ENCODE measurements at regions not wholly inside any gene's neighbourhood (a gene's known extent, or its start where the extent isn't known, plus 50 kb on each side); places are given as distances from the start of the nearest gene placed in this dataset.

DNA sequence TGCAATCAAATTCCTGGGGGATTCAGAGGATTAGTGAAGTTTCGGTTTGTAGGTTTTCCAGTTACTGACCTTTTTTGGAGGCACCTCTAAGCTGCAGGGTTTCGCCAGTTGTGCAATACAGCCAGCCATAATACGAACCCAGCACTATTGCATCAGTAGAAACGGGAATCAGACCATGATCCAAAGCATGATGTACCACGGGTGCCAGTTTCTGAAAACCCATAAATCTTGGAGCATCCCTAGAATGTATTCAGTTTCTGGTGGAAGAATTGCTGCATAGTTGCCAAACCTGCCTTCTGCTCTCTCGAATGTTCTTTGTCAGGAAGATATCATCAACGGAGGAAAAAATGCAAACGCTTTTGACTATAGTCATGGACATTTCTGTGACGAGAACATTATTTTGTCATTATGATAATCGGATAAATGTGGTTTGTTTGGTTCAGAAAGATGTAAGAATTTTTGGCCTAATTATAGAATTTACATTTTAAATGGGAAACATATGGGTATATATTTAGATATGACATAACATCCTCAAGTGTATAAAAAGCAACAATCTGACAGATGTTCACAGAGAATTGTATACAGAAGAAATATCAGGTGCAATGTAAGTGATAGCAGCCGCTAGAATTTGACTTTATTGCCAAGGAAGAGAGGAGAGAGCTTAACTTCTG lies 186.2 kb upstream of the PRKCQ start:
- Histone ChIP-seq H3K9me3 (ENCODE audit: control insufficient read depth, low read depth, low read length) (no peaks in the 10 kb centered on the region), H3K14ac (ENCODE audit: insufficient read depth, low read length) (no peak overlapping the region), H2AFZ (ENCODE audit: low read length) (no peak overlapping the region), H3K79me1 (ENCODE audit: insufficient read depth, low read depth, low read length, poor library complexity, severe bottlenecking) (no peaks in the 10 kb centered on the region), H4K5ac (ENCODE audit: insufficient read length, low read depth, low read length) (no peak overlapping the region), H3K9ac (ENCODE audit: extremely low read depth, insufficient read length, low read length) (no peak overlapping the region), H4K8ac (replicated peaks; ENCODE audit: insufficient read length, low read depth, low read length) (no peak overlapping the region), H3K18ac (ENCODE audit: insufficient read length, low read depth, low read length) (no peak overlapping the region), H3K23ac (ENCODE audit: insufficient read length, low read depth, low read length) (no peak overlapping the region), H2BK15ac (ENCODE audit: low read depth, low read length) (no peak overlapping the region), H3K4ac (ENCODE audit: low read depth, low read length) (no peak overlapping the region), H3K56ac (ENCODE audit: insufficient read length, low read depth, low read length) (no peak overlapping the region), H3K27me3 (ENCODE audit: insufficient read depth, low read length) (no peaks in the 10 kb centered on the region), H2BK5ac (ENCODE audit: insufficient read length, low read length) (no peak overlapping the region), H2BK12ac (ENCODE audit: insufficient read length, low read depth, low read length) (no peak overlapping the region), H3K27ac (ENCODE audit: insufficient read length, low read depth, low read length) (no peak overlapping the region), H2AK5ac (ENCODE audit: insufficient read length, low read length) (no peak overlapping the region), H4K20me1 (ENCODE audit: control insufficient read depth, insufficient read depth, insufficient read length) (no peaks in the 10 kb centered on the region), H3K79me2 (ENCODE audit: insufficient read depth, low read length) (0 out of 2 replicates have a peak, but pooled peaks cover 1% of the 10 kb centered on the region), H2BK20ac (ENCODE audit: low read depth, low read length, poor library complexity, severe bottlenecking) (no peak overlapping the region), H3T11ph (ENCODE audit: low read length) (no peak overlapping the region), H2BK120ac (ENCODE audit: low read depth, low read length, poor library complexity, severe bottlenecking) (no peak overlapping the region), H4K91ac (ENCODE audit: insufficient read length, low read depth, low read length) (no peak overlapping the region), H3K23me2 (ENCODE audit: insufficient read length, low read depth, low read length, poor library complexity, severe bottlenecking) (no peaks in the 10 kb centered on the region), H3K4me2 (ENCODE audit: insufficient read depth, insufficient read length, low read length) (no peak overlapping the region), H3K4me1 (ENCODE audit: insufficient read depth, low read length) (peaks cover 6% of the 10 kb centered on the region; the same call in 1 of the 2 replicates)
- no peak overlapping the region for H3K4me3 Mint-ChIP-seq
- peaks cover 2% of the 10 kb centered on the region; the same call in 1 of the 2 replicates for H3K27me3 Mint-ChIP-seq (ENCODE audit: low read depth)
- peaks cover 0 to 5% (median 4%) of the 10 kb centered on the region in 3 experiments; a peak in 4 of 7 replicates for H3K36me3 Mint-ChIP-seq (ENCODE audit: insufficient read depth in 1 of 3, low read depth in 3 of 3)
- no peak for TF ChIP-seq CTCF (conservative IDR thresholded peaks at IDR 0.05)
- no CpG with 5 or more reads among the region's 11 CpGs for WGBS (ENCODE audit: extremely low coverage, insufficient read length, low lambda C conversion rate)
- DNase-seq, result no peak
- H3K9me3 Mint-ChIP-seq, result peaks cover 4% of the 10 kb centered on the region in 2 experiments
- H3K4me1 Mint-ChIP-seq, result peaks cover 33 to 39% of the 10 kb centered on the region in 2 experiments
- no peak overlapping the region; a peak in 1 of 7 replicates for H3K27ac Mint-ChIP-seq

All from H9 (cell line).